Thyroid gland (tissue), 4 donors: ENCODE measurements at regions not wholly inside any gene's neighbourhood (a gene's known extent, or its start where the extent isn't known, plus 50 kb on each side); places are given as distances from the start of the nearest gene placed in this dataset.
"Not testable (repeated sequence)": the region's sequence is repeated elsewhere in the genome, so short reads cannot be mapped to it uniquely, and the experiment has no call there.

Source experiments
- DNase-seq, 2 donors: peaks; one replicate each; pipeline ENCODE4 v3.0.0-alpha.2; 2019
- H3K27ac ChIP-seq, 3 donors: fragments of 200-600 bp; sonication (generic); 1 replicate in 2 of 3; 2 replicates in 1 of 3; pipeline ENCODE4 v1.5.1; 2016 to 2019; ENCODE audit warnings: mild to moderate bottlenecking in 1 of 3, moderate library complexity in 1 of 3
- H3K27me3 ChIP-seq: fragments of 200-600 bp; sonication (generic); one replicate; pipeline ENCODE4 v1.5.1; 2019
- H3K36me3 ChIP-seq, 2 donors: fragments of 200-600 bp; sonication (generic); one replicate each; pipeline ENCODE4 v1.5.1; 2016 to 2019
- H3K4me1 ChIP-seq, 2 donors: fragments of 200-600 bp; sonication (generic); one replicate each; pipeline ENCODE4 v1.5.1; 2017 to 2019
- H3K4me3 ChIP-seq, 3 donors: fragments of 200-600 bp; sonication (generic); replicated peaks in 1 of 3; 1 replicate in 2 of 3; 2 replicates in 1 of 3; pipeline ENCODE4 v1.5.1; 2016; ENCODE audit warnings: mild to moderate bottlenecking in 1 of 3
- H3K9me3 ChIP-seq: fragments of 200-600 bp; sonication (generic); one replicate; pipeline ENCODE4 v1.5.1; 2017
- CTCF ChIP-seq, 6 experiments: fragments of 200-600 bp in 3 of 6; fragments of 450-650 bp in 3 of 6; sonication (generic) in 3 of 6; IDR thresholded peaks; one replicate each; pipeline ENCODE4 v1.5.1; 2016 to 2019; ENCODE audit warnings: antibody characterized with exemption in 6 of 6, mild to moderate bottlenecking in 2 of 6, inconsistent platforms in 1 of 6, moderate library complexity in 1 of 6
- POLR2A ChIP-seq, 2 donors: fragments of 450-650 bp; IDR thresholded peaks; one replicate each; pipeline ENCODE4 v1.6.1; 2017; ENCODE audit warnings: antibody characterized with exemption in 2 of 2, mild to moderate bottlenecking in 2 of 2, moderate library complexity in 1 of 2
- WGBS, 2 donors: methylation state at CpG; one replicate each; pipeline ENCODE4 v1.1.5; 2017; 5-methylcytosine and 5-hydroxymethylcytosine counted together
- intact Hi-C: fragments of 100-400 bp; cut with DNase I; formaldehyde crosslinking; loops from one replicate; pipeline ENCODE4 v1.15.1; 2023

DNA sequence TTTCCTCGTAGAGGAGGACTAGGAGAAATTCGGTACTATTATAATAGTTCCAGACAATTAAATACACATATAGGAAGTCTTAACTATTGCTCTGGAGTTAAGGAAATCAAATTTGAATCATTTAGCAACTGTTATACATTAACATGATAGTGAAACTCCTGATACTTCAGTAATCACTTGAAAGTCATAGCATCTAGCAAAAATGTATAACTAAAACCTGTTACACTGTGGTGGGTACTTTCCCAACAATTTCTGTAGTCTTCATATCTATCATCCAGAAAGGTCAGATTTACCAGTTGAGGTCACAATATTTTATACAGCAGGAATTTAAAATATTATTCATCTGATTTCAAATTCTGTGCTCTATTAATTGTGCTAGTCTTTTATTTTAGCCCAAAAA, 669.6 kb upstream of the PCDH10 start:
- no peak for TF ChIP-seq POLR2A (IDR thresholded peaks at IDR 0.05)
- no peak for TF ChIP-seq CTCF (IDR thresholded peaks at IDR 0.05)
- H3K4me1 ChIP-seq = no peaks in the 10 kb centered on the region
- intact Hi-C loops = no loop called here
- no peak for DNase-seq
- H3K4me3 ChIP-seq = no peak overlapping the region
- no peak overlapping the region for H3K27ac ChIP-seq
- H3K36me3 ChIP-seq = no peaks in the 10 kb centered on the region
- H3K27me3 ChIP-seq = no peaks in the 10 kb centered on the region
- WGBS, 2 donors = 84 to 86% methylated on average over 2 of the region's 2 CpGs
- H3K9me3 ChIP-seq = no peaks in the 10 kb centered on the region

GRCh38 chr4:132488555-132488954, 660.5 kb upstream of the PCDH10 start:
- no peak for DNase-seq
- no peak for TF ChIP-seq POLR2A (IDR thresholded peaks at IDR 0.05)
- no peak for TF ChIP-seq CTCF (IDR thresholded peaks at IDR 0.05)
- Histone ChIP-seq H3K4me3 (no peak overlapping the region), H3K27me3 (no peaks in the 10 kb centered on the region), H3K4me1 (no peaks in the 10 kb centered on the region), H3K9me3 (no peaks in the 10 kb centered on the region), H3K27ac (no peak overlapping the region), H3K36me3 (no peaks in the 10 kb centered on the region)
- 88 to 90% methylated on average over 3 of the region's 3 CpGs for WGBS, 2 donors
- intact Hi-C loops = no loop called here

DNA sequence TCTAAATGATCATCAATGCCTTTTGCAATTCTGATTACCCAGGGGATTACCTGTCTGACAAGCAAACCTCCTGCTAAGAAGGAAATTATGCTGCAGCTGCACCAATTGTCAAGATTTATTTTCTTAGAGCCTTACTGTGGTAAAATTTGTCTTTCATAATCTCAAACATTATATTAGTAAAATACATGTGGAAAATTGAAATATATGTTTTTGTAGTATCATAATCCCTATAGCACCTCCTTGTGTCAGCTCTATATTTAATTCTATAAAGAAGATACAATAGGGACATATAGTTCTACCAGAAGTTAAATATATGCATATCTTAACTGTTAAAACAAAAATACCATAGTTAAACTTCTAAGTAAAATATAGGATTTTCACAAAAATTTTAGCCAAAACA, 655.6 kb upstream of the PCDH10 start:
- H3K4me3 ChIP-seq = no peak overlapping the region
- no peak for DNase-seq
- TF ChIP-seq POLR2A (IDR thresholded peaks at IDR 0.05) = no peak
- TF ChIP-seq CTCF (IDR thresholded peaks at IDR 0.05) = no peak
- no peaks in the 10 kb centered on the region for H3K27me3 ChIP-seq
- H3K27ac ChIP-seq = no peak overlapping the region
- H3K36me3 ChIP-seq = no peaks in the 10 kb centered on the region
- H3K4me1 ChIP-seq = no peaks in the 10 kb centered on the region
- intact Hi-C loops = no loop called here
- H3K9me3 ChIP-seq = no peaks in the 10 kb centered on the region

DNA sequence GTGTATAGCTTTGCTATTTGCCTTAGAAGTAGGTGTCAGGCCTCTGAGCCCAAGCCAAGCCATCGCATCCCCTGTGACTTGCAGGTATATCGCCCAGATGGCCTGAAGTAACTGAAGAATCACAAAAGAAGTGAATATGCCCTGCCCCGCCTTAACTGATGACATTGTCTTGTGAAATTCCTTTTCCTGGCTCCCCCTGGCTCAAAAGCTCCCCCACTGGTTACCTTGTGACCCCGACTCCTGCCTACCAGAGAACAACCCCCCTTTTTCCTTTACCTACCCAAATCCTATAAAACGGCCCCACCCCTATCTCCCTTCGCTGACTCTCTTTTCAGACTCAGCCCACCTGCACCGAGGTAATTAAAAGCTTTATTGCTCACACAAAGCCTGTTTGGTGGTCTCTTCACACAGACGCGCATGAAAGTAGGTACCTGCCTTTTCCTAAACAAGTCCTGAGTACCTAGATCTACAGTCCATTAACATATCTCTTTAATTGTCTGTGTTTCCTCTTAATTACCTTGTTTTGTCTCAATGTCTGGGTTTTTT, 653.8 kb upstream of the PCDH10 start:
- H3K36me3 ChIP-seq, intact Hi-C loops, H3K27me3 ChIP-seq, H3K4me3 ChIP-seq, DNase-seq, H3K27ac ChIP-seq, H3K4me1 ChIP-seq, H3K9me3 ChIP-seq: not testable (repeated sequence)
- WGBS, 2 donors = 63 to 67% methylated on average over 9 of the region's 9 CpGs

DNA sequence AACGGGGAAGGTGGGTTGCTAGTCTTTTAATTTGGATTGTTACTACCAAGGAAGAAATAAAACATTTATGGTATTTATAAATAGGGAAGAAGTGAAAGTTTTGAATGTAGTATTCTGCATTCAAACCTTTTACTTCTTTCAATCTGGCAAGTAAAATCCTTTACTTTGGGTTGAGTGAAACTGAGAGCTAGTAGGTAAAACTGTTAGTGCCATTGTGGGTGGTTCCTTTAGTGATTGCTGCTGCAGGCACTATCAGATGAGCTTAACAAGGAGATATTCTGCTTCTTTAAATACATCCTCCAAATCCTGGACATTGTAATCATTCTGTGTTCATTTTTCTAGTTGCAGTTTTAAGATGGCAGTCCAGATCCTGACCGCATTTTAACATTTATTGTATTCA, 650.9 kb upstream of the PCDH10 start:
- TF ChIP-seq POLR2A (IDR thresholded peaks at IDR 0.05) (no peak), CTCF (IDR thresholded peaks at IDR 0.05) (no peak)
- H3K9me3 ChIP-seq = no peaks in the 10 kb centered on the region
- H3K27ac ChIP-seq = no peak overlapping the region
- no peaks in the 10 kb centered on the region for H3K36me3 ChIP-seq
- no peak overlapping the region for H3K4me3 ChIP-seq
- whole genome bisulfite sequencing, 2 donors = 92 to 95% methylated on average over 2 of the region's 2 CpGs
- DNase-seq = no peak
- no peaks in the 10 kb centered on the region for H3K4me1 ChIP-seq
- intact Hi-C loops = no loop called here
- no peaks in the 10 kb centered on the region for H3K27me3 ChIP-seq

- H3K4me3 ChIP-seq = no peak overlapping the region
- no peak for TF ChIP-seq CTCF (IDR thresholded peaks at IDR 0.05)
- TF ChIP-seq POLR2A (IDR thresholded peaks at IDR 0.05) = no peak
- DNase-seq = no peak
- no peaks in the 10 kb centered on the region for H3K27me3 ChIP-seq
- no peaks in the 10 kb centered on the region for H3K4me1 ChIP-seq
- no peaks in the 10 kb centered on the region for H3K9me3 ChIP-seq
- intact Hi-C loops = no loop called here
- H3K36me3 ChIP-seq = no peaks in the 10 kb centered on the region
- H3K27ac ChIP-seq = no peak overlapping the region
Measured at GRCh38 chr4:132502096-132502552, 647.0 kb upstream of the PCDH10 start.
